M059J (cell line): ENCODE measurements at regions not wholly inside any gene's neighbourhood (a gene's known extent, or its start where the extent isn't known, plus 50 kb on each side); places are given as distances from the start of the nearest gene placed in this dataset.
A peak's percentile ranks its signal among the peaks of the same experiment; 100 is the strongest.
"Not testable (repeated sequence)": the region's sequence is repeated elsewhere in the genome, so short reads cannot be mapped to it uniquely, and the experiment has no call there.

ENCODE experiments used
- DNase-seq: peaks from one replicate; pipeline ENCODE4 v3.0.0-alpha.2; 2012; ENCODE audit warnings: low read depth

DNA sequence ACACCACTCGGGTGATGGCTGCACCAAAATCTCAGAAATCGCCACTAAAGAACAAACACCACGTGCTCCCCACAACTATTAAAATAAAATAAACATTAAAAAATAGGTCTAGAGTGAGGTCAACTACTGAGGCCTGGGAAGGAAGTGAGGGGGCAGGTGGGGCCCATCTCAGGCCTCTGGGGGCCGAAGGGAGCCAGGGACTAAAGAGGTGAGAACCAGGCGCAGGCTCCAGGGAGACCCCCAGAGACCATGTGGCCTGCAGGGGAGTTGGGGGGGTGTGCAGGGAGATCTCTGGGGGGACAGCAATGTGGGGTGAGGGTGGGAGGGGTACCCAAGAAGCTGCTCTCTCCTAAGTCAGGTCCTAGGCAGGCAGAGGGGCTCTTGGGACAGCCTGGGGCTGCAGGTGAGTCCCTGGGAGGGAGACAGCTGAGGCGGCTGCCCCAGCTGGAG, 111.3 kb upstream of the SMURF2 start:
- DNase-seq = no peak

DNA sequence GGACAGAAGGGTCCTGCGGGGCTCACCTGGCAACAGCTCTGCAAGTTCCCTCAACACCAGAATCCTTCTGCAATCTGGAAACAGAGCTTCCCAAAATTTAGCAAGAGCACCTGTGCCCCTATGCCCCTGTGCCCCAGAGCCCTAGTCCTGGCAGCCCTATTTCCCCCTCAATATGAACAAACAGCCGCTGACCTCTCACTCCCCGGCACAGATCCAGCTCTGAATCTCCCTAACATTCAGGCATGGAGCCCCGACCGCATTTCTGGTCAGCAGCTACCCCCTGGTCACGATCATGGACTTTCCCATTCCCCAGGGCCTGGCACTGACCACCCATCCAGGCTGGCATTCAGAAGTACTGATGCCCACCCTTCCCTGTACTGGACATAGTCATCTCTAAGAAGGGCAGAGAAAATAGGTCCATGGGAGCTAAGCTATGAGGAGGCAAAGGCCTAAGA, 110.8 kb upstream of the SMURF2 start:
- DNase-seq = no peak

DNA sequence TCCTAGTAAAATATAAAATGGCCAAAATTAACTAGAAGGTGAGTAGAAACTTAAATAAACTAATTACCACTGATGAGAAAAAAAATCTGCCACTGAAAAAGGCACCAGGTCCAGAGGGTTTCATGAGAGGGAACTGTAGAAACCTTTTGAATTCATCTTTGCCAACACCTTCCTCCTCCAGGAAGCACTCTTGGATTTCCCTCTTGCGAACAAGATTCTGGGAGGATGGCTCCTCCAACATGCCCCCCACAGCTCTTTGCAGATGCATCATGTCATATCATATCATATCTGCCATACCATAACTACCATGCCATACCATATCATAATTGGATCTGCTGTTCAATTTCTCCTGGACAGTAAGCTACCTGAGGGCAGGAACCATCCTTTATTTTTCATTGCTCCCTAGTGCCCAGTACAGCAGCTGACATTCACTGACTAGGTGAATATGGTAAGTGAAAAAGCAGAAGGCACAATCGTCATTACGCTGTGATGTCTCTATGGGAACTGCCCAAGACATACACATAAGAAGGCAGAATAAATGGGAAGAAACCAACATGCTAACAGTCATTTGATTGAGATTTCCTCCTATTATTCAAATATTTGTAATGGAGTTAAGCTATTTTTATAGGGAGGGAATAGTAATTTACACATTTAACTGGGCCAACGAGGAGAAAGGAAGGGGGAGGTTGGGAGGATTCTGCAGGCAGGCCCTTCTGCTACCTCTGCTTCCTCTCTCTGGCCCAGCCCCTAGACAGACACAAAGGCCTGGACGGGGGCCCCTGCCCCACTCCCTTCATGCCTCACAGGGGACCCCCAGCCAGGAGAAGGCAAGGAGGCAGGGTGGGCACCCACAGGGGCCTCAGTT, 110.1 kb upstream of the SMURF2 start:
- DNase-seq = no peak

DNA sequence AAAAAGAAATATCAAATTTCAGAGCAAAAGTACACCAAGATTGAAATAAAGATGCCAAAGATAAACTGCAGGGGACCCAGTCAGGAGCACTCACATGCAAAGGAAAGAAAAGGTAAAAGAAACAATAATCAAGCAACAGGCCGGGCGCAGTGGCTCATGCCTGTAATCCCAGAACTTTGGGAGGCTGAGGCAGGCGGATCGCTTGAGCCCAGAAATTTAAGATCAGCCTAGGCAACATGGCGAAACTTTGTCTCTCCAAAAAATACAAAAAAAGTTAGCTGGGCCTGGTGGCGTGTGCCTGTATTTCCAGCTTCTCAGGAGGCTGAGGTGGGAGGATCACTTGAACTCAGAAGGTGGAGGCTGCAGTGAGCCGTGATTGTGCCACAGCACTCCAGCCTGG, 107.6 kb upstream of the SMURF2 start:
- DNase-seq = no peak

DNA sequence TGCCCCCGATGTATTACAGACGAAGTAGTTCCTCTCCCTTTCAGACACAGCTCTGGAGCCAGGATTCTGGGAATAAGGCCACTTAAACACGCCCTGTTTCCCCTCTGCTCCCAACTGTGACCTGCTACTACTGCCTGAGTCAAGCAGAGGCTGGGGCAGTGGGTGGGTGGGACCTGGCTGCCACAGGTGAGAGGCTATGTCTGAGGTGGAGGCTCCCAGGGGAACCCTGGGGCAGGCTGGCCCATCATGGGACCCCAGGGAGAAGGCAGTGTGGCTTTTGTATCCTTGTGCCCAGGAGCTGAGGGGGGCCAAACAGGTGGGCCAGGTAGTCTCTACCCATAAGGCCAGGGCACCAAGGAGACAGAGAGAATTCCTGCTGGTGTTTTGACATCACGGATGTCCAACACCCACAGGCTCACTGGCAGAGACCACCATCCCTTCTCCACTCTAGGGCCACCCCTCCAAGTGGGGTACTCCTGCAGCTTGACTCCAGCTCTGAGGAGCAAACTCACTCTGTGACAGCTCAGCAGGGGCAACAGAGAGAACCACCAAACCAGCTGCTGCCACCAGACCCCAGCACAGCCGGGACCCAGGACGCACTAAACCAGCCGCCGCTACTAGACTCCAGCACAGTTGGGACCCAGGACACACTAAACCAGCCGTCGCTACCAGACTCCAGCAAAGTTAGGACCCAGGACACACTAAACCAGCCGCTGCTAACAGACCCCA, 105.3 kb upstream of the SMURF2 start:
- no peak for DNase-seq

DNA sequence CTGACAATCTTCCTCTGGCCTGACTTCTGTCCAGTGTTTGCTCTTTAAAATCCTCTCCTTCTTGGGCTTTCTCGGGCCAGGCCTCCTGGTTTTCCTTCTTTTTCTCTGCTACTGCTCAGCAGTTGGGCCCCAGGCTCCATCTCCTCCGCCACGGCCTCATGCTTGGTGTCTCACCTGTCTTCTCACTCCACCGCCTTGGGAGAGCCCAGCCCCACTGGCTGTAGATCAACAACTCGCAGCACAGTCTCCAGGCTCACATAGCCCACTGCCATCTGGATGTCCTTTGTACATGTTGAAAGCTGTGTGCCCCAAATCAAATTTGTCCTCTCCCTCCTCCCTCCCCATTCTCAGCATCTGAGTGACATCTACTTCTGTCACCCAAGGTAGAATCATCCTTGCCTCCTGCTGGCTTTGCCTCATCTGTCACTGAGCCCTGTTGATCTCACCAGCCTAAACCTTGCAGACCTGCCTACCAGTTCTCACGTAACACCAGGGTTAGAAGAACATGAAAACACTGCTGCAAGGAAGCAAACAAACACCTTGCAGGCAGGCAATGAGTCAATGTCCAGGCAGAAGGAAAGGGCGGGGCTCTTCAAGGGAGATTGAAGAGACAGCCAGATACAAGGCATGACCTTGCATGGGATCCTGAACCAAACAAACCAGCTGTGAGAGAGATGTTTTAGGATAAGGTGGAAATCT, 103.2 kb upstream of the SMURF2 start:
- peak; percentile 17 for DNase-seq

DNA sequence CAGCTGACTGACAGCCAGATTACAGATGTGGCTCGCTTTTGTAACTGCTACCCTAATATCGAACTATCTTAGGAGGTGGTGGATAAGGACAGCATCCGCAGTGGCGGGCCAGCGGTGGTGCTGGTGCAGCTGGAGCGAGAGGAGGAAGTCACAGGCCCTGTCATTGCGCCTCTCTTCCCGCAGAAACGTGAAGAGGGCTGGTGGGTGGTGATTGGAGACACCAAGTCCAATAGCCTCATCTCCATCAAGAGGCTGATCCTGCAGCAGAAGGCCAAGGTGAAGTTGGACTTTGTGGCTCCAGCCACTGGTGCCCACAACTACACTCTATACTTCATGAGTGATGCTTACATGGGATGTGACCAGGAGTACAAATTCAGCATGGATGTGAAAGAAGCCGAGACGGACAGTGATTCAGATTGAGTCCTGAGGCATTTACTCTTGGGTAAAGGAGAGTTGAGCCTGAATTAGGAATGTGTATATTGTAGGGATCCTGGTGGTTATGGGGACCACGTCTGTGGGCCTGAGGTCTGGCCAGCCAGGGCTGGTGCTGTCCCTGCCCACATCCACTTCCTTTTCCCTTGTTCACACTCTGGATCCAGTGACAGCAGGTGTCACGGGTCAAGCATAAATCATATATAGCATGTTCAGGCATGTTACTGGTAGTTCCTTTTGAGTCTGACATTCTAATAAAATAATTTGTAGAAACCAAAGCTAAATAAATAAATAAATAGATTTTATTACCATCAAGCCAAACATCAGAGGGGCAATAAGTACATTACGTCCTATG, 89.0 kb upstream of the SMURF2 start:
- DNase-seq = no peak

DNA sequence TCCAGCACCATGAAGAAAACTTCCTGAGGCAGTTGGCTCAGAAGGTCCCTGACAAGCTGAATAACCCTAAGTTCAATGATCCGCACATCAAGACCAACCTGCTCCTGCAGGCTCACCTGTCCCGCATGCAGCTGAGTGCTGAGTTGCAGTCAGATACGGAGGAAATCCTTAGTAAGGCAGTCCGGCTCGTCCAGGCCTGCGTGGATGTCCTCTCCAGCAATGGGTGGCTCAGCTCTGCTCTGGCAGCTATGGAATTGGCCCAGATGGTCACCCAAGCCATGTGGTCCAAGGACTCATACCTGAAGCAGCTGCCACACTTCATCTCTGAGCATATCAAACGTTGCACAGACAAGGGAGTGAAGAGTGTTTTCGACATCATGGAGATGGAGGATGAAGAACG, 88.4 kb upstream of the SMURF2 start:
- no peak for DNase-seq

DNA sequence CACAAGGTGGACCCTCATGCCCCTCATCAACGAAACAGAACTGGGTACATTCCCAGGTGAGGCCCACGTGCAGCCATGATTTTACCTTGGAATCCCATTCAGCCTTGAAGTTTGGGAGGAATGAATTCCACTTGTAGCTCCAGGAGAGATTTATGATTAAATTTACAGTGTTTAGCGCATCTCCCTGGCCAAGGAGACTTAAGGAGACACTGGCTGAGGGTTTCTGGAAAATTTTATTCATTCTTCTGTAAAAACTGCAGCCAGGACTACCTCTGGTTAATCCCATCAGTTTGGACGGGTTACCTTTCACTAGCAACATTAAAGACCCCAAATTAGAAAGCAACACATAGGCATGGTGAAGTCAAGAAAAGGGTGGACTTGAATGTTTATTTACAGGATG, 87.2 kb upstream of the SMURF2 start:
- no peak for DNase-seq

DNA sequence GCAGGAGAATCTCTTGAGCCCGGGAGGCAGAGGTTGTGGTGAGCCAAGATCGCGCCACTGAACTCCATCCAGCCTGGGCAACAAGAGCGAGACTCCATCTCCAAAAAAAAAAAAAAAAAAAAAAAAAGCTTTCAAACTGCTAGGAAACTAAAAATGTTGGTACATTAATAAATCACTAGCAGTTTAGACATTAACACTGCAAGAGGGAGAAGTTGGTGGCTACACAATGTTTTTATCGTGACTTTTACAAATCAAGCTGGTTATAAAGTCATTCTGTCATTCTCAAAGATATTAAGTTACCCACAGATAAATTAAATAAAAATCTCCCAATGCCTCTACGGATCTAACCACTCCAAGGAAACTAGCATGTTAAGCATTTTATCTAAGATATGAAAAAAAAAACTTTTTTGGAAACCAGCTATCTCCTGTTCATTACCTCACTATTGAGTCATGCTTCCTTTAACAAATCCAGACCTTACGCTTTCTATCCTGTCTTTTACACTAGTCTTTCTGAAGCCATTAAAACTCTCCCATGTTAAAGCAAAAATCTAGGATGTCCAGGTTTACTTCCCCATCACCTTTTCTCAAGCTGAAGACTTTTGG, 85.9 kb upstream of the SMURF2 start:
- peak; percentile 23 for DNase-seq

DNA sequence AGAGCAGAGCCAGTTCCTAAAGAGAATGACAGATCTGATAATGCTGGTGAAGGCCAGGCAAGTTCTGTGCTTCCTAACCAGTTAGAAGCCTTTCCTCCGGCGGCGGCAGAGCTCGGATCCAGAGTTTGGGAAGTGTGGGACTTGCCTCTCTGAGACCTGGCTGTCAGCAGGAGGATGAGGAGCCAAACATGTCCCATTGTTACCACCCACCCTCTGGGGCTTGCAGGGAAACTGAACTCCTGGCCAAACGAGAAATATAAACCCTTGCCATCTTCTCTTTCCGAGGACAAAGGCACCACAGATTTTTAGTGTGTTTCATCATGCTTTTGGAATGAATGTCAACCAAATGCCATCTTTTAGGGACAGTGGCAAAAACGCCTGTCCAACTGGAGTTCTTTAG, 80.2 kb upstream of the SMURF2 start:
- no peak for DNase-seq

DNA sequence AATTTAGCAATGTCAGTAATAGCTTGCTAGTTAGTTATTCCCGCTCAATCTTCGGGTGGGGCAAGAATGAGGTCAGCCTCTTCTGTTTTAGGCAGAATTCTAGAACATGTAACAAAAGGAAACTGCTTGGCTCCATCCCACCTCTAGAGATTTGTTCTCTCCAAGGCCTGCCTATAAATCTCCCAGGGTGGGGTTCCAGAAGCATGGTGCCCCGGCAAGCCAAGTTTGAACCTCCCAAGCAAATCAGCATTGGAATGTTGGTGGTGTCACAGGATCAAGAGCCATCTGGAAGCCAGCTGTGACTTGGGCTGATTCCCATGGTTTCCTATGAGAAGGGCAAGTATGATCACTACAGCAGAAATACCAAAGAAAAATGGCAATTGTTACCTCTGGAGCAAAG, 79.8 kb upstream of the SMURF2 start:
- not testable (repeated sequence) for DNase-seq

DNA sequence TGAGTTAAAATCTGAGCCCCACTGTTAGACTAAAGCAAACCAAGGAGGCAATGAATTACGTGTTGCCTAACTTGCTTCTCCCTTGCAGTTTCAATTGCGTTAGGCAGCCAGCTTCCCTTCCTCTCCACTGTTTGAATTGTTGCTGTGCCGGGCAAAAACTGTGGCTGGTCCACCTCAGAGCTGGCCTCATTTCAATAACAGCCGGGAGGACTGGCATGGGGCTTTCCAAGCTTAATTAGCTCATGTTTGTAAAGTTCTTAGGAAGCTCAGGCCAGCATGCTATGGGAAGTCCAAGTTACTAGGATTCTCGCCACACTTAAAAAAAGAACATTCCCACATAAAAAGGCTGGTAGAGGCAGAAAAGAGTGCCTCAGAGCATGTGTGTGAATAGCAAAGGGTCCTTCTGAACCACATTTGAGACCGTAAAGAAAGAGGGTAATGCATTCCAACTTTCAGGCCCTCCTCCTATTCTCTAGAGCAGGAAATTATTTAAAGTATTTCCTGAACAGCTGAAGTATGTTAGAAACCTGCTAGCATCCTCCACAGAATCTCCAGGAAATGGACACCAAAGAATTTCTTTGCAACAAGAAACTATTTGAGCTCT, 79.0 kb upstream of the SMURF2 start:
- DNase-seq = peak; percentile 71

DNA sequence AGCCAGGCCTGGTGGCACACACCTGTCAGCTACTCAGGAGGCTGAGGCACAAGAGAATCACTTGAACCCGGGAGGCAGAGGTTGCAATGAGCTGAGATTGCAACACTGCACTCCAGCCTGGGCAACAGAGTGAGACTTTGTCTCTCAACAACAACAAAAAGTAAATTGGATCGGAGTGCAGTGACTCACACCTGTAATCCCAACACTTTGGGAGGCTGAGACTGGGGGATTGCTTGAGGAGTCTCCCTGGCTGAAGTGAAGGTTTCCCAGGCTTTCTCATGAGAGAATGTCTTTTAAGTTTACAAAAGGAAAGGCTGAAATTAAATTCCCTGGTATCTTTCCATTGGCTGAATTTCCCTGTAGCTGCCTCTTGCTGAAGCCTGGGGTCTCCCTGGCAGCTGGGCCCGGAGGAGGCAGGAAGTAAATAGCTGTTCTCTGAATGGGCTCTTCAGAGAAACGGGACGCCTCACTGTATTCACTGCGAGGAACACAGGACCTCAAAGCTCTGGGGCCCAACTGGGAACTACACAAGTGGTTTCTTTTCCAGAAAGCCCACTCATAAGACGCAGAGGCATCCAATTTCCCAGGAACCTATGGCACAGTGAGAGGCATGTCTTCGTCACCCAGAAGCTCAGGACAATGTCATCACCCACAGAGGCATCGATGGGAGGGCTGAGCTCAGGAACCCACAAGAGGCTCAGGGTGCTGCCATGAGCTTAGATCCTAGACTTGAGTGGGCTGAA, 77.4 kb upstream of the SMURF2 start:
- DNase-seq = peak; percentile 79

DNA sequence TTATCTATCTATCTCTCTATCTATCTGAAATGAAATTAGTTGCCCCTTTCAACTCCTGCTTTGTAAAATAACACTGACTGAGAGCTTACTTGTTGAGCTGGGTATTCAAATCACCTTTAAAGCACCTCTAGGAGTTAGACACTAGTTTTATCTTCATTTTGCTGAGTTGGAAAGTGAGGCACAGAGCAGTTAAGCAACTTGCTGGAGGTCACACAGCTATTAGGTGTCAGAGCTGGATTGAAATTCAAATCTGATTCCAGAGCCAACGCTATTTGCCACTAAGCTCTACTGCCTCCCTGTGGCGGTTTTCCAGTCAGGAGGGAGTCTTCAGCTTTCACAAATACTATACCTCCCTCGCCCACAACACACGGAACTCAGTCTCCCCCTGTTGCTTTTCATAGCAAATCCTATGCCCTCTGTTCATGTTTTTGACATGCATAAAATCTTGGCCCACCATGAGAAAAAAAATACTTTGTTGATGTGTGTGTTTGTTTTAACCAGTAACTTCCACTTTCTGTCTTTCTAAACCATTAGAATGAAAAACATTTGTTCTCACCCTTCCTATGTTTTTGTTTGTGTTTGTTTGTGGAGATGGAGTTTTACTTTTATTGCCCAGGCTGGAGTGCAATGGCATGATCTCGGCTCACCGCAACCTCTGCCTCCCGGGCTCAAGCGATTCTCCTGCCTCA, 74.8 kb upstream of the SMURF2 start:
- no peak for DNase-seq

DNA sequence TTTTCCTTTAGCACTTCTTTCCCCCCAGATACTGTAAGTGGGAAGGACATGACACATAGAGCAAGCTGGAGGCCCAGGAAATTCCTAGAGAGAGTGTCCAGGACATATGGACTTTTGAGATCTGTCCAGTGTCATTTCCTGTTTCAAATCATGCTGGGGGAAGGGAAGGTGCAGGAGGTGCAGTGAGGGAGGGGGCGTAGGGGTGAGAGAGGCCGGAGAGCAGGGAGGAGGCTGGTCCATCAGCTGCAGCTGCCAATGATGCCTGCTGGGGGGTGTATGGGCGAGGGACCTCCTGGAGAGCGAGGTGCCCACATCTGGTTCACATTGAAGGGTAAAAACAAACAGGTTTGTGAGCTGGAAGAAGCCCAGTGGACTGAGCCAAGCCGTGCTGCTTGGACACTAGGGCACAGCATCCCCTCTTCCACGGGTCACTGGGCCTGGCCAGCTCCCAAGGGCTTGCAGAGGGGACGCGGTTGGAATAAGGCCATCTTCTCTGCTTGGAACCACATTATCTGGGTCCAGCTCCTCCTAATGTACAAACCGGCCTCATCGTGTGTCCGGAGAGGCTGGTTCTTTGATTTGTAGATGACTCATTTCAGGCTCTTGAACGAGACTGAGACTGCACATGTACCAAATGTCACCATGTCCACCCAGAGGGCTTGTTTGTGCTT, 70.4 kb upstream of the SMURF2 start:
- peak; percentile 95 for DNase-seq

DNA sequence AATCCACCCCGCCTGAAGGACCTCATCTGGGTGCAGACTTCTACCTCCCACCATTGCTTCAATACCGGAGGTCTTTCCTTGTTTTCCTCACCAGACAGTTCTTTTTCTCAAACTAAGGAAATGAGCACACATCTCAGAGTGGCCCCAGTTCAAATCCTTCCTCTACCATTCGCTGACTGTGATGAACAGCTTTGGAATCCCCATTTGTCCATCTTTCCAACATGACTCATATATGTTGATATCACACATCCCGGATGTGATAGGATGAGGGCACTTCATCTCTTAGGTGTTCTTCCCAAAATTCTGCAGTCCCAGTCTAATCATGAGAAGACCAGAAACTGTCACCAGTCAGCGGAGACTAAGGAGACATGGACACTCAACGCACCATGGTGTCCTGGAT, 67.9 kb upstream of the SMURF2 start:
- peak; percentile 81 for DNase-seq

DNA sequence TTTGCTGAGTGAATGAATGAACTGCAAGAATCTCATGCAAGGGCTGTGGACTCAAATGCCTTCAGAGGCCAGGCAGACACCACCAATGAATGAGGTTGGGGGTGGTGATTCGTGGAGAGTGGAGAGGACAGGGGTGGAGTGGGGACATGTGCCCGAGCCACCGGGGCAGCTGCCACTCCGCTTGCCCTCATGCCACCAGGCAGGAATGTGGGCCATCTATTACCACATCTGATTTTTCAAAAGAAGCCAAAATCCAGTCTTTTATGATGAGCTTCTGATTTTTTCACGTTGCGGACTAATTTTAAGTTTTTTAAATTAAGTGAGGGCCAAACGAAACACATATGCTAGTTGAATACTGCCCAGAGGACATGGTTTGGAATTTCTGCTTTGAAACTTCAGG, 67.1 kb upstream of the SMURF2 start:
- no peak for DNase-seq
